PC-9 (cell line): ENCODE measurements at regions not wholly inside any gene's neighbourhood (a gene's known extent, or its start where the extent isn't known, plus 50 kb on each side); places are given as distances from the start of the nearest gene placed in this dataset.

Experiments used
- EZH2 ChIP-seq: fragments of 200-600 bp; sonication (generic); IDR thresholded peaks from 2 replicates; pipeline ENCODE4 v1.8.0; 2017; ENCODE audit warnings: antibody characterized with exemption, low read depth
- TF ChIP-seq, protein P1 (sequence below): fragments of 200-600 bp; sonication (generic); conservative IDR thresholded peaks from 2 replicates; pipeline ENCODE4 v1.6.1; 2017; ENCODE audit warnings: mixed run types, antibody characterized with exemption, mild to moderate bottlenecking, moderate library complexity

- TF ChIP-seq, protein P1, sequence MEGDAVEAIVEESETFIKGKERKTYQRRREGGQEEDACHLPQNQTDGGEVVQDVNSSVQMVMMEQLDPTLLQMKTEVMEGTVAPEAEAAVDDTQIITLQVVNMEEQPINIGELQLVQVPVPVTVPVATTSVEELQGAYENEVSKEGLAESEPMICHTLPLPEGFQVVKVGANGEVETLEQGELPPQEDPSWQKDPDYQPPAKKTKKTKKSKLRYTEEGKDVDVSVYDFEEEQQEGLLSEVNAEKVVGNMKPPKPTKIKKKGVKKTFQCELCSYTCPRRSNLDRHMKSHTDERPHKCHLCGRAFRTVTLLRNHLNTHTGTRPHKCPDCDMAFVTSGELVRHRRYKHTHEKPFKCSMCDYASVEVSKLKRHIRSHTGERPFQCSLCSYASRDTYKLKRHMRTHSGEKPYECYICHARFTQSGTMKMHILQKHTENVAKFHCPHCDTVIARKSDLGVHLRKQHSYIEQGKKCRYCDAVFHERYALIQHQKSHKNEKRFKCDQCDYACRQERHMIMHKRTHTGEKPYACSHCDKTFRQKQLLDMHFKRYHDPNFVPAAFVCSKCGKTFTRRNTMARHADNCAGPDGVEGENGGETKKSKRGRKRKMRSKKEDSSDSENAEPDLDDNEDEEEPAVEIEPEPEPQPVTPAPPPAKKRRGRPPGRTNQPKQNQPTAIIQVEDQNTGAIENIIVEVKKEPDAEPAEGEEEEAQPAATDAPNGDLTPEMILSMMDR, result no peak
- TF ChIP-seq EZH2, result no peak
These were observed 167.9 kb upstream of the RUNX1 start for GRCh38 chr21:35216996-35217395.
